Stimulated activated effector memory CD8-positive, alpha-beta T cell treated with anti-CD3 and anti-CD28 coated beads, Interleukin-12 subunit alpha, Interleukin-12 subunit beta, amount 100 ng/mL, for 72 hours (primary cell): ENCODE measurements at regions not wholly inside any gene's neighbourhood (a gene's known extent, or its start where the extent isn't known, plus 50 kb on each side); places are given as distances from the start of the nearest gene placed in this dataset.

ENCODE experiments used
- ATAC-seq: fragments of 150-1000 bp; cut with Tn5 transposase; 2 replicates; pipeline ENCODE4 v1.10.0; 2021
- DNase-seq, 2 donors: peaks; one replicate each; pipeline ENCODE4 v3.0.0; 2021 to 2022; ENCODE audit warnings: low spot score in 2 of 2
- H3K27ac Mint-ChIP-seq: one replicate; pipeline ENCODE4 v1.8.0; 2022; ENCODE audit warnings: mild to moderate bottlenecking, mixed read lengths
- H3K36me3 Mint-ChIP-seq: one replicate; pipeline ENCODE4 v1.8.0; 2022; ENCODE audit warnings: mild to moderate bottlenecking, mixed read lengths
- H3K4me1 Mint-ChIP-seq: one replicate; pipeline ENCODE4 v1.8.0; 2022; ENCODE audit warnings: mixed read lengths
- H3K4me3 Mint-ChIP-seq: one replicate; pipeline ENCODE4 v1.8.0; 2022; ENCODE audit warnings: mild to moderate bottlenecking, mixed read lengths
- H3K9me3 Mint-ChIP-seq: one replicate; pipeline ENCODE4 v1.8.0; 2022; ENCODE audit warnings: mixed read lengths

GRCh38 chr1:104780470-104781078 lies 1030.9 kb downstream of the AMY1C start:
- no peak for DNase-seq
- Mint-ChIP-seq H3K36me3 (no peaks in the 10 kb centered on the region), H3K4me3 (no peak overlapping the region), H3K9me3 (peaks cover 8% of the 10 kb centered on the region), H3K4me1 (no peaks in the 10 kb centered on the region), H3K27ac (no peak overlapping the region)
- ATAC-seq, result no peak

GRCh38 chr1:104785575-104786187 lies 1036.0 kb downstream of the AMY1C start:
- Mint-ChIP-seq H3K36me3 (no peaks in the 10 kb centered on the region), H3K27ac (no peak overlapping the region), H3K4me3 (no peak overlapping the region), H3K4me1 (no peaks in the 10 kb centered on the region), H3K9me3 (peaks cover 2% of the 10 kb centered on the region)
- no peak for ATAC-seq
- DNase-seq, result no peak

- H3K4me1 Mint-ChIP-seq, result no peaks in the 10 kb centered on the region
- peaks cover 8% of the 10 kb centered on the region for H3K9me3 Mint-ChIP-seq
- H3K36me3 Mint-ChIP-seq, result no peaks in the 10 kb centered on the region
- ATAC-seq (no peak), DNase-seq (no peak)
- no peak overlapping the region for H3K4me3 Mint-ChIP-seq
- no peak overlapping the region for H3K27ac Mint-ChIP-seq
Observed at GRCh38 chr1:104787866-104788510, 1038.3 kb downstream of the AMY1C start.

GRCh38 chr1:104791030-104791429 lies 1041.3 kb downstream of the AMY1C start:
- ATAC-seq (no peak), DNase-seq (no peak)
- Mint-ChIP-seq H3K4me3 (no peak overlapping the region), H3K9me3 (peaks cover 8% of the 10 kb centered on the region), H3K27ac (no peak overlapping the region), H3K4me1 (no peaks in the 10 kb centered on the region), H3K36me3 (no peaks in the 10 kb centered on the region)

GRCh38 chr1:104794035-104794434 lies 1044.3 kb downstream of the AMY1C start:
- H3K4me1 Mint-ChIP-seq, result no peaks in the 10 kb centered on the region
- no peak for ATAC-seq
- no peak overlapping the region for H3K27ac Mint-ChIP-seq
- H3K9me3 Mint-ChIP-seq, result peaks cover 16% of the 10 kb centered on the region
- no peaks in the 10 kb centered on the region for H3K36me3 Mint-ChIP-seq
- H3K4me3 Mint-ChIP-seq, result no peak overlapping the region
- no peak for DNase-seq

- no peak for DNase-seq
- no peaks in the 10 kb centered on the region for H3K36me3 Mint-ChIP-seq
- ATAC-seq, result no peak
- peaks cover 25% of the 10 kb centered on the region for H3K9me3 Mint-ChIP-seq
- no peak overlapping the region for H3K4me3 Mint-ChIP-seq
- H3K4me1 Mint-ChIP-seq, result no peaks in the 10 kb centered on the region
- no peak overlapping the region for H3K27ac Mint-ChIP-seq
Observed at GRCh38 chr1:104795931-104796330, 1046.2 kb downstream of the AMY1C start.

GRCh38 chr1:104797982-104798381 lies 1048.3 kb downstream of the AMY1C start:
- no peak overlapping the region for H3K4me3 Mint-ChIP-seq
- no peaks in the 10 kb centered on the region for H3K36me3 Mint-ChIP-seq
- no peak overlapping the region for H3K27ac Mint-ChIP-seq
- ATAC-seq, result no peak
- no peak for DNase-seq
- no peaks in the 10 kb centered on the region for H3K4me1 Mint-ChIP-seq
- H3K9me3 Mint-ChIP-seq, result peaks cover 23% of the 10 kb centered on the region

GRCh38 chr1:104801344-104801743 lies 1051.6 kb downstream of the AMY1C start:
- peaks cover 21% of the 10 kb centered on the region for H3K9me3 Mint-ChIP-seq
- H3K4me3 Mint-ChIP-seq, result no peak overlapping the region
- DNase-seq, result no peak
- H3K36me3 Mint-ChIP-seq, result no peaks in the 10 kb centered on the region
- H3K4me1 Mint-ChIP-seq, result no peaks in the 10 kb centered on the region
- ATAC-seq, result no peak
- no peak overlapping the region for H3K27ac Mint-ChIP-seq

GRCh38 chr1:104804147-104804546 lies 1054.4 kb downstream of the AMY1C start:
- H3K36me3 Mint-ChIP-seq, result no peaks in the 10 kb centered on the region
- ATAC-seq (no peak), DNase-seq (no peak)
- H3K4me1 Mint-ChIP-seq, result no peaks in the 10 kb centered on the region
- peaks cover 11% of the 10 kb centered on the region for H3K9me3 Mint-ChIP-seq
- H3K27ac Mint-ChIP-seq, result no peak overlapping the region
- H3K4me3 Mint-ChIP-seq, result no peak overlapping the region

- Mint-ChIP-seq H3K4me1 (no peaks in the 10 kb centered on the region), H3K4me3 (no peak overlapping the region), H3K27ac (no peak overlapping the region), H3K36me3 (no peaks in the 10 kb centered on the region), H3K9me3 (peaks cover 6% of the 10 kb centered on the region)
- ATAC-seq (no peak), DNase-seq (no peak)
Observed at GRCh38 chr1:104807590-104807989, 1057.9 kb downstream of the AMY1C start.

GRCh38 chr1:104825401-104825800 lies 1075.7 kb downstream of the AMY1C start:
- H3K4me3 Mint-ChIP-seq, result no peak overlapping the region
- peaks cover 13% of the 10 kb centered on the region for H3K9me3 Mint-ChIP-seq
- no peaks in the 10 kb centered on the region for H3K36me3 Mint-ChIP-seq
- ATAC-seq (no peak), DNase-seq (no peak)
- no peaks in the 10 kb centered on the region for H3K4me1 Mint-ChIP-seq
- H3K27ac Mint-ChIP-seq, result no peak overlapping the region

GRCh38 chr1:104830534-104830933 lies 1080.8 kb downstream of the AMY1C start:
- no peak overlapping the region for H3K4me3 Mint-ChIP-seq
- peaks cover 28% of the 10 kb centered on the region for H3K9me3 Mint-ChIP-seq
- H3K36me3 Mint-ChIP-seq, result no peaks in the 10 kb centered on the region
- no peak for DNase-seq
- ATAC-seq, result no peak
- H3K4me1 Mint-ChIP-seq, result no peaks in the 10 kb centered on the region
- no peak overlapping the region for H3K27ac Mint-ChIP-seq

GRCh38 chr1:104852151-104852550 lies 1102.5 kb downstream of the AMY1C start:
- no peaks in the 10 kb centered on the region for H3K36me3 Mint-ChIP-seq
- DNase-seq (no peak), ATAC-seq (no peak)
- H3K27ac Mint-ChIP-seq, result no peak overlapping the region
- H3K4me3 Mint-ChIP-seq, result no peak overlapping the region
- no peaks in the 10 kb centered on the region for H3K4me1 Mint-ChIP-seq
- H3K9me3 Mint-ChIP-seq, result peaks cover 12% of the 10 kb centered on the region

- no peaks in the 10 kb centered on the region for H3K36me3 Mint-ChIP-seq
- no peak overlapping the region for H3K4me3 Mint-ChIP-seq
- H3K9me3 Mint-ChIP-seq, result peaks cover 15% of the 10 kb centered on the region
- no peaks in the 10 kb centered on the region for H3K4me1 Mint-ChIP-seq
- H3K27ac Mint-ChIP-seq, result no peak overlapping the region
- ATAC-seq (no peak), DNase-seq (no peak)
Observed at GRCh38 chr1:104853276-104853675, 1103.6 kb downstream of the AMY1C start.

- H3K4me3 Mint-ChIP-seq, result no peak overlapping the region
- no peak for ATAC-seq
- no peak for DNase-seq
- H3K4me1 Mint-ChIP-seq, result no peaks in the 10 kb centered on the region
- H3K27ac Mint-ChIP-seq, result no peak overlapping the region
- H3K36me3 Mint-ChIP-seq, result no peaks in the 10 kb centered on the region
- H3K9me3 Mint-ChIP-seq, result peaks cover 20% of the 10 kb centered on the region
Observed at GRCh38 chr1:104854529-104854928, 1104.8 kb downstream of the AMY1C start.

- Mint-ChIP-seq H3K27ac (no peak overlapping the region), H3K4me3 (no peak overlapping the region), H3K4me1 (no peaks in the 10 kb centered on the region), H3K36me3 (no peaks in the 10 kb centered on the region), H3K9me3 (peaks cover 24% of the 10 kb centered on the region)
- no peak for ATAC-seq
- no peak for DNase-seq
Observed at GRCh38 chr1:104855550-104855949, 1105.9 kb downstream of the AMY1C start.
